Neural cell (in vitro differentiated cells): ENCODE measurements at regions not wholly inside any gene's neighbourhood (a gene's known extent, or its start where the extent isn't known, plus 50 kb on each side); places are given as distances from the start of the nearest gene placed in this dataset.

ENCODE experiments used
- H2AFZ ChIP-seq: fragments of 200-600, 300-800 bp; sonication (generic), shearing (Covaris generic); 2 replicates; pipeline ENCODE4 v1.6.0; 2014; ENCODE audit warnings: low read depth, mild to moderate bottlenecking, antibody characterized with exemption, low read length, moderate library complexity
- H3F3A ChIP-seq: fragments of 200-600 bp; shearing (Covaris generic); 2 replicates; pipeline ENCODE4 v1.6.1; 2016; ENCODE audit warnings: mild to moderate bottlenecking, moderate library complexity, mixed read lengths, antibody characterized with exemption, low read length; ENCODE audit not compliant: insufficient read depth, poor library complexity, severe bottlenecking
- H3K27ac ChIP-seq: fragments of 200-600, 300-800 bp; sonication (generic), shearing (Covaris generic); 2 replicates; pipeline ENCODE4 v1.5.1; 2014; ENCODE audit warnings: mild to moderate bottlenecking, low read length, moderate library complexity
- H3K27me3 ChIP-seq: fragments of 300-800, 200-600 bp; sonication (generic), shearing (Covaris generic); 2 replicates; pipeline ENCODE4 v1.6.0; 2014; ENCODE audit warnings: mild to moderate bottlenecking, low read depth, low read length, moderate library complexity; ENCODE audit not compliant: insufficient read depth
- H3K36me3 ChIP-seq: fragments of 300-800, 200-600 bp; sonication (generic), shearing (Covaris generic); 2 replicates; pipeline ENCODE4 v1.5.1; 2014; ENCODE audit warnings: mild to moderate bottlenecking, antibody characterized with exemption, low read length, moderate library complexity; ENCODE audit not compliant: insufficient read depth
- H3K4me2 ChIP-seq: fragments of 300-800, 200-600 bp; sonication (generic), shearing (Covaris generic); 2 replicates; pipeline ENCODE4 v1.6.0; 2014; ENCODE audit warnings: mild to moderate bottlenecking, low read length
- H3K4me3 ChIP-seq: fragments of 300-800, 200-600 bp; sonication (generic), shearing (Covaris generic); 2 replicates; pipeline ENCODE4 v1.5.1; 2014; ENCODE audit warnings: mild to moderate bottlenecking, low read length, moderate library complexity
- H3K79me2 ChIP-seq: fragments of 200-600 bp; shearing (Covaris generic); replicated peaks from 2 replicates; pipeline ENCODE4 v1.6.0; 2014; ENCODE audit warnings: mild to moderate bottlenecking, low read length, moderate library complexity; ENCODE audit not compliant: insufficient read depth
- H3K9ac ChIP-seq: fragments of 300-800, 200-600 bp; sonication (generic), shearing (Covaris generic); 2 replicates; pipeline ENCODE4 v1.6.1; 2016; ENCODE audit warnings: mild to moderate bottlenecking, low read length, mixed read lengths
- H3K9me2 ChIP-seq: fragments of 200-600 bp; shearing (Covaris generic); 2 replicates; pipeline ENCODE4 v1.6.1; 2016; ENCODE audit warnings: mild to moderate bottlenecking, low read length, mixed read lengths; ENCODE audit not compliant: insufficient read depth
- H3K9me3 ChIP-seq: fragments of 200-600, 300-800 bp; sonication (generic), shearing (Covaris generic); 2 replicates; pipeline ENCODE4 v1.6.1; 2016; ENCODE audit warnings: mild to moderate bottlenecking, mixed run types, low read length, moderate library complexity, mixed read lengths
- H4K20me1 ChIP-seq: fragments of 200-600 bp; shearing (Covaris generic); 2 replicates; pipeline ENCODE4 v1.6.1; 2016; ENCODE audit warnings: mild to moderate bottlenecking, mixed run types; ENCODE audit not compliant: insufficient read depth
- EP300 ChIP-seq: fragments of 450-650 bp; conservative IDR thresholded peaks from 2 replicates; pipeline ENCODE4 v1.6.1; 2014; ENCODE audit warnings: antibody characterized with exemption, mild to moderate bottlenecking, moderate library complexity; ENCODE audit not compliant: poor library complexity, severe bottlenecking
- EZH2 ChIP-seq: fragments of 200-600, 300-800 bp; shearing (Covaris generic), sonication (generic); IDR thresholded peaks from 2 replicates; pipeline ENCODE4 v1.6.1; 2014; ENCODE audit warnings: antibody characterized with exemption, low read length, borderline replicate concordance, mild to moderate bottlenecking; ENCODE audit not compliant: insufficient read depth, poor library complexity, severe bottlenecking
- MXI1 ChIP-seq: fragments of 450-650 bp; conservative IDR thresholded peaks from 2 replicates; pipeline ENCODE4 v1.6.1; 2014; ENCODE audit warnings: antibody characterized with exemption, mild to moderate bottlenecking; ENCODE audit not compliant: poor library complexity, severe bottlenecking
- POLR2AphosphoS5 ChIP-seq: IDR thresholded peaks from 2 replicates; pipeline ENCODE4 v1.6.1; 2012
- RAD21 ChIP-seq: fragments of 450-650 bp; conservative IDR thresholded peaks from 2 replicates; pipeline ENCODE4 v1.6.1; 2014; ENCODE audit warnings: antibody characterized with exemption, mild to moderate bottlenecking, moderate library complexity
- SMC3 ChIP-seq: fragments of 450-650 bp; conservative IDR thresholded peaks from 2 replicates; pipeline ENCODE4 v1.6.1; 2014; ENCODE audit warnings: antibody characterized with exemption, mild to moderate bottlenecking, moderate library complexity; ENCODE audit not compliant: poor library complexity
- TAF1 ChIP-seq: IDR thresholded peaks from 2 replicates; pipeline ENCODE4 v1.6.1; 2012; ENCODE audit warnings: low read depth
- TF ChIP-seq, protein P1 (sequence below): fragments of 450-650 bp; IDR thresholded peaks from 2 replicates; pipeline ENCODE4 v1.5.1; 2014; ENCODE audit warnings: antibody characterized with exemption, mild to moderate bottlenecking, moderate library complexity; ENCODE audit not compliant: poor library complexity, severe bottlenecking
- TF ChIP-seq, protein P2 (sequence below): IDR thresholded peaks from 2 replicates; pipeline ENCODE4 v1.6.1; 2012; ENCODE audit warnings: borderline replicate concordance

DNA sequence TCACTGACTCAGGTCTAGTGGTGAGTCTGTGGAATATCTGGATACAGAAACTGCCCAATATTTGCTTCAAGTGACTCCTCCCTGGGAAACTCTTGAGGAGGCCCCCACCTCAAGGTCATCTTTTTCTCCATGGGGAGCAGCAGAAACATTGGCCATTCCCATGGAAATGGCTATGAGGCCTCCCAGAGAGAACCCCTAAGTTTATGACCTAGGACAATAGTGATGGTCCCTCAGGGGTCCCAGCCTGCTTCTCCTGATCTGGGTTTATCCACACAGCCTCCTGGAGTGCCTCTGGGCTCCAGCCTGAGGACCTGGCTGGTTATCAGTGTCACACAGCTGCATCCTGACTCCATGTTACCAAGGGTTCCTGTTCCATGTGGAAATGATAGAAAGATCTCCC, 131.2 kb downstream of the ZNF280B start:
- Histone ChIP-seq H3K9me2 (no peaks in the 10 kb centered on the region), H4K20me1 (no peaks in the 10 kb centered on the region), H3K27me3 (peaks cover 4% of the 10 kb centered on the region), H3K9me3 (no peaks in the 10 kb centered on the region), H3K27ac (no peak overlapping the region), H2AFZ (no peak overlapping the region), H3K4me2 (no peak overlapping the region), H3F3A (no peaks in the 10 kb centered on the region), H3K9ac (no peak overlapping the region), H3K36me3 (no peaks in the 10 kb centered on the region), H3K79me2 (no peaks in the 10 kb centered on the region), H3K4me3 (no peak overlapping the region)
- no peak for TF ChIP-seq EZH2
- TF ChIP-seq TAF1 = no peak
- no peak for TF ChIP-seq EP300
- TF ChIP-seq RAD21 = no peak
- no peak for TF ChIP-seq MXI1
- TF ChIP-seq, protein P1, sequence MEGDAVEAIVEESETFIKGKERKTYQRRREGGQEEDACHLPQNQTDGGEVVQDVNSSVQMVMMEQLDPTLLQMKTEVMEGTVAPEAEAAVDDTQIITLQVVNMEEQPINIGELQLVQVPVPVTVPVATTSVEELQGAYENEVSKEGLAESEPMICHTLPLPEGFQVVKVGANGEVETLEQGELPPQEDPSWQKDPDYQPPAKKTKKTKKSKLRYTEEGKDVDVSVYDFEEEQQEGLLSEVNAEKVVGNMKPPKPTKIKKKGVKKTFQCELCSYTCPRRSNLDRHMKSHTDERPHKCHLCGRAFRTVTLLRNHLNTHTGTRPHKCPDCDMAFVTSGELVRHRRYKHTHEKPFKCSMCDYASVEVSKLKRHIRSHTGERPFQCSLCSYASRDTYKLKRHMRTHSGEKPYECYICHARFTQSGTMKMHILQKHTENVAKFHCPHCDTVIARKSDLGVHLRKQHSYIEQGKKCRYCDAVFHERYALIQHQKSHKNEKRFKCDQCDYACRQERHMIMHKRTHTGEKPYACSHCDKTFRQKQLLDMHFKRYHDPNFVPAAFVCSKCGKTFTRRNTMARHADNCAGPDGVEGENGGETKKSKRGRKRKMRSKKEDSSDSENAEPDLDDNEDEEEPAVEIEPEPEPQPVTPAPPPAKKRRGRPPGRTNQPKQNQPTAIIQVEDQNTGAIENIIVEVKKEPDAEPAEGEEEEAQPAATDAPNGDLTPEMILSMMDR = no peak
- TF ChIP-seq SMC3 = no peak
- no peak for TF ChIP-seq POLR2AphosphoS5
- TF ChIP-seq, protein P2, sequence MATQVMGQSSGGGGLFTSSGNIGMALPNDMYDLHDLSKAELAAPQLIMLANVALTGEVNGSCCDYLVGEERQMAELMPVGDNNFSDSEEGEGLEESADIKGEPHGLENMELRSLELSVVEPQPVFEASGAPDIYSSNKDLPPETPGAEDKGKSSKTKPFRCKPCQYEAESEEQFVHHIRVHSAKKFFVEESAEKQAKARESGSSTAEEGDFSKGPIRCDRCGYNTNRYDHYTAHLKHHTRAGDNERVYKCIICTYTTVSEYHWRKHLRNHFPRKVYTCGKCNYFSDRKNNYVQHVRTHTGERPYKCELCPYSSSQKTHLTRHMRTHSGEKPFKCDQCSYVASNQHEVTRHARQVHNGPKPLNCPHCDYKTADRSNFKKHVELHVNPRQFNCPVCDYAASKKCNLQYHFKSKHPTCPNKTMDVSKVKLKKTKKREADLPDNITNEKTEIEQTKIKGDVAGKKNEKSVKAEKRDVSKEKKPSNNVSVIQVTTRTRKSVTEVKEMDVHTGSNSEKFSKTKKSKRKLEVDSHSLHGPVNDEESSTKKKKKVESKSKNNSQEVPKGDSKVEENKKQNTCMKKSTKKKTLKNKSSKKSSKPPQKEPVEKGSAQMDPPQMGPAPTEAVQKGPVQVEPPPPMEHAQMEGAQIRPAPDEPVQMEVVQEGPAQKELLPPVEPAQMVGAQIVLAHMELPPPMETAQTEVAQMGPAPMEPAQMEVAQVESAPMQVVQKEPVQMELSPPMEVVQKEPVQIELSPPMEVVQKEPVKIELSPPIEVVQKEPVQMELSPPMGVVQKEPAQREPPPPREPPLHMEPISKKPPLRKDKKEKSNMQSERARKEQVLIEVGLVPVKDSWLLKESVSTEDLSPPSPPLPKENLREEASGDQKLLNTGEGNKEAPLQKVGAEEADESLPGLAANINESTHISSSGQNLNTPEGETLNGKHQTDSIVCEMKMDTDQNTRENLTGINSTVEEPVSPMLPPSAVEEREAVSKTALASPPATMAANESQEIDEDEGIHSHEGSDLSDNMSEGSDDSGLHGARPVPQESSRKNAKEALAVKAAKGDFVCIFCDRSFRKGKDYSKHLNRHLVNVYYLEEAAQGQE = no peak

DNA sequence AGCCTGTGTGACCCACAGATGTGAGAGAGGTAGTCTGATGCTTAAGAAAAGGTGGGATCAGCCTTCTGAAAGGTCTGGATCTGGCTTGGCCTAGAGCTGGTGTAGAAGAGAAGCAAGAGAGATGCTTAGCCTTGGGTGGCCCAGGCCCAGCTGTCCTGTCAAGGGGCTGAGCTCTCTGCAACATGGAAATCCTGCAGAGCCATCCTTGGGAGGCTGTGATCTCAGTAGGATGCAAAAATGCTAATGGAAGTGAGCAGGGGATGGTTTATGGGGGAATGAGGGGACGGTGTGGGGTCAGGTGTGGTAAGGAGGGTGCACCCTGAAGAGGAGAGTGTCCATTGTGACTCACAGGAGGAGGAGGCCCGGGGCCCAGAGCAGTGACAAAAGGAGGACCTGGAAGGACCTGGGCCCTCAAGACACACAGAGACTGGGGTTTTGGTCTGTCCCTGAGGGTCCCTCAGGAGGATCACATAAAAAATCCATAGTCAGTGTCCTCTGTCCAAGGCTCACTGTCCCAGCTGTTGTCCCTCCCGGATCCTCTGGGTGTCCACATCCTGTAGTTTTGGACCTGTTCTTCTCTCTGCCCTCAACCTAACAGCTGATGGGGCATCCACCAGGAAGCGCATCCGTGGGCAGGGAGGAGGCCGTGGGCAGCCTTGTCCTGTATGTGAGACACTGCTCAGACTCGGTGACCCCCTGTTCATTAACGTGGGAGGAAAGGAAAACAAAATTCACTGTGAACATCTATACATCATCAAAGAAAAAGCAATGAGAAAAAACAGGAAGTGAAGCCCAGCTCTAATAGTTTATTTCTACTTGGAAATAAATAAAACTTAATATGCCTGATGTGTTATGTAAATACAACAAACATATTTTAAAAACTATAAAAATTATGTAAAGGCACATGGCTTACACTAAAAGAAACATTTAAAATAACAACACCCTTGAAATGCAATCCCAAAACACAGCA, 129.8 kb downstream of the ZNF280B start:
- peaks cover 9% of the 10 kb centered on the region for H3K27me3 ChIP-seq
- TF ChIP-seq MXI1 = no peak
- no peak for TF ChIP-seq EZH2
- TF ChIP-seq, protein P1 = no peak
- H2AFZ ChIP-seq = no peak overlapping the region
- H3K9ac ChIP-seq = no peak overlapping the region
- no peaks in the 10 kb centered on the region for H3K9me2 ChIP-seq
- no peaks in the 10 kb centered on the region for H3F3A ChIP-seq
- no peaks in the 10 kb centered on the region for H3K79me2 ChIP-seq
- no peaks in the 10 kb centered on the region for H4K20me1 ChIP-seq
- H3K4me3 ChIP-seq = no peak overlapping the region
- no peak overlapping the region for H3K4me2 ChIP-seq
- H3K27ac ChIP-seq = no peak overlapping the region
- H3K9me3 ChIP-seq = no peaks in the 10 kb centered on the region
- H3K36me3 ChIP-seq = no peaks in the 10 kb centered on the region
